T-helper 9 cell (primary cell): ENCODE measurements at regions not wholly inside any gene's neighbourhood (a gene's known extent, or its start where the extent isn't known, plus 50 kb on each side); places are given as distances from the start of the nearest gene placed in this dataset.

ENCODE experiments used
- DNase-seq: peaks from one replicate; pipeline ENCODE4 v3.0.0-alpha.2; 2020

- DNase-seq: no peak
Observed at GRCh38 chr5:154587123-154588026, 109.3 kb upstream of the HAND1 start.

GRCh38 chr5:154583671-154584177, 105.7 kb upstream of the HAND1 start:
- DNase-seq: no peak

GRCh38 chr5:154580422-154580821, 102.4 kb upstream of the HAND1 start:
- DNase-seq: no peak

GRCh38 chr5:154577416-154577815, 99.4 kb upstream of the HAND1 start:
- DNase-seq: no peak

GRCh38 chr5:154576429-154576806, 98.4 kb upstream of the HAND1 start:
- no peak for DNase-seq

- DNase-seq: no peak
Observed at GRCh38 chr5:154575546-154576428, 97.8 kb upstream of the HAND1 start.

GRCh38 chr5:154573011-154573410, 95.0 kb upstream of the HAND1 start:
- DNase-seq: no peak

GRCh38 chr5:154571325-154572035, 93.5 kb upstream of the HAND1 start:
- DNase-seq: no peak

GRCh38 chr5:154570572-154571324, 92.7 kb upstream of the HAND1 start:
- no peak for DNase-seq

GRCh38 chr5:154568589-154568988, 90.6 kb upstream of the HAND1 start:
- DNase-seq: no peak

GRCh38 chr5:154567155-154567554, 89.1 kb upstream of the HAND1 start:
- no peak for DNase-seq

- DNase-seq: no peak
Observed at GRCh38 chr5:154566146-154566680, 88.2 kb upstream of the HAND1 start.

GRCh38 chr5:154565123-154565522, 87.1 kb upstream of the HAND1 start:
- DNase-seq: no peak

- no peak for DNase-seq
Observed at GRCh38 chr5:154562244-154562880, 84.3 kb upstream of the HAND1 start.

GRCh38 chr5:154559398-154560276, 81.6 kb upstream of the HAND1 start:
- no peak for DNase-seq

GRCh38 chr5:154557548-154557947, 79.5 kb upstream of the HAND1 start:
- DNase-seq: no peak

- no peak for DNase-seq
Observed at GRCh38 chr5:154547551-154547950, 69.5 kb upstream of the HAND1 start.

GRCh38 chr5:154546719-154547118, 68.7 kb upstream of the HAND1 start:
- DNase-seq: no peak

- DNase-seq: no peak
Observed at GRCh38 chr5:154544646-154545045, 66.6 kb upstream of the HAND1 start.

- DNase-seq: no peak
Observed at GRCh38 chr5:154543380-154543779, 65.4 kb upstream of the HAND1 start.
